ENCODE measurements at regions not wholly inside any gene's neighbourhood (a gene's known extent, or its start where the extent isn't known, plus 50 kb on each side); places are given as distances from the start of the nearest gene placed in this dataset.
A peak's percentile ranks its signal among the peaks of the same experiment; 100 is the strongest.

- H3K36me3 ChIP-seq: no peaks in the 10 kb centered on the region
- no peaks in the 10 kb centered on the region for H3K9me3 ChIP-seq
- no peaks in the 10 kb centered on the region for H3K27me3 ChIP-seq
- TF ChIP-seq, protein P1, sequence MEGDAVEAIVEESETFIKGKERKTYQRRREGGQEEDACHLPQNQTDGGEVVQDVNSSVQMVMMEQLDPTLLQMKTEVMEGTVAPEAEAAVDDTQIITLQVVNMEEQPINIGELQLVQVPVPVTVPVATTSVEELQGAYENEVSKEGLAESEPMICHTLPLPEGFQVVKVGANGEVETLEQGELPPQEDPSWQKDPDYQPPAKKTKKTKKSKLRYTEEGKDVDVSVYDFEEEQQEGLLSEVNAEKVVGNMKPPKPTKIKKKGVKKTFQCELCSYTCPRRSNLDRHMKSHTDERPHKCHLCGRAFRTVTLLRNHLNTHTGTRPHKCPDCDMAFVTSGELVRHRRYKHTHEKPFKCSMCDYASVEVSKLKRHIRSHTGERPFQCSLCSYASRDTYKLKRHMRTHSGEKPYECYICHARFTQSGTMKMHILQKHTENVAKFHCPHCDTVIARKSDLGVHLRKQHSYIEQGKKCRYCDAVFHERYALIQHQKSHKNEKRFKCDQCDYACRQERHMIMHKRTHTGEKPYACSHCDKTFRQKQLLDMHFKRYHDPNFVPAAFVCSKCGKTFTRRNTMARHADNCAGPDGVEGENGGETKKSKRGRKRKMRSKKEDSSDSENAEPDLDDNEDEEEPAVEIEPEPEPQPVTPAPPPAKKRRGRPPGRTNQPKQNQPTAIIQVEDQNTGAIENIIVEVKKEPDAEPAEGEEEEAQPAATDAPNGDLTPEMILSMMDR (IDR thresholded peaks at IDR 0.05; ENCODE audit: low read depth, low read length): no peak
- no peak overlapping the region for H3K4me3 ChIP-seq (ENCODE audit: low read depth, low read length)
- no peak for DNase-seq
- H3K4me1 ChIP-seq: no peaks in the 10 kb centered on the region; the same call in 1 of the 2 replicates
Measured at GRCh38 chr4:127049526-127049925, 583.2 kb upstream of the INTU start.

DNA sequence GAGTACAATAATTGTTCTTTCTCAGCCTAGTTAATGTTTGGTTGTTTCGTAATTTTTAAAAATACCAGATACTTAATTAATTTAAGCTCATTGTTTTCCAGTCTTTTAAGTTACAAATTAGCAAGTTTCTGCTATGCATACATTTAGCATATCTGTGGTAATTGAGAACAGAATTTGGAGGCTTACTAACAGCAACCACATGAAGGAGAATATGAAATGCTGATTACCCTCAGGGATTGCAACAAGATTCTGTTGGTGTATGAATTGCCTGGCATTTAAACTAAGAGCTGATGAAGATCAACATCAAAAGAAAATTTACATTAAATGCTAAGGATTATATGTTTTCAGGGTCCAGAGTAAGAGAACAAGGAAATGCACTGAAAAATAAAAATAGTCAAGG is 580.0 kb upstream of the INTU start:
- TF ChIP-seq, protein P1 (IDR thresholded peaks at IDR 0.05; ENCODE audit: low read depth, low read length): no peak
- H3K4me1 ChIP-seq: no peaks in the 10 kb centered on the region
- no peaks in the 10 kb centered on the region for H3K36me3 ChIP-seq
- H3K4me3 ChIP-seq (ENCODE audit: low read depth, low read length): no peak overlapping the region
- no peaks in the 10 kb centered on the region for H3K9me3 ChIP-seq
- DNase-seq: no peak
- H3K27me3 ChIP-seq: no peaks in the 10 kb centered on the region

DNA sequence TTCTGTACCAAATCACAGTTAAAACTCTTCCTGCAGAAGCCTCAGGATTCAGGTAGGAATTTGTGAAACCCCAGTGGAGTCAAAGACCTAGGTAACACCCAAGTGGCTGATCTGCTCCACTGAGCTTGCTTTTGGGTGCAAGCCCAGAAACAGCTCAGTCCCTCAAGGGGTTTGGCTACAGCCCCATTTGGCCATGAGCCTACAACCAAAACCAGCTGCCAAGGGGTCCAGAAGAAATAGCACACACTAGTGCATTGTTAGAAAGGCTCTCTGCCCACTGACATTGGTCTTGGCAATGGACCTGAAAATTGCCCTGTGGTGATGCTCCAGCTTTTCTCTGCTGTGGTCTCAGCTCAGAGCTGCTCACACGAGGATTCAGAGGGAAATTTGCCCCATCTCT is 577.4 kb upstream of the INTU start:
- Histone ChIP-seq H3K4me3 (ENCODE audit: low read depth, low read length) (no peak overlapping the region), H3K4me1 (no peaks in the 10 kb centered on the region), H3K27me3 (no peaks in the 10 kb centered on the region), H3K9me3 (no peaks in the 10 kb centered on the region), H3K36me3 (no peaks in the 10 kb centered on the region)
- DNase-seq: peak; percentile 12
- TF ChIP-seq, protein P1 (IDR thresholded peaks at IDR 0.05; ENCODE audit: low read depth, low read length): no peak

- no peaks in the 10 kb centered on the region for H3K27me3 ChIP-seq
- H3K36me3 ChIP-seq: no peaks in the 10 kb centered on the region
- H3K9me3 ChIP-seq: no peaks in the 10 kb centered on the region
- no peak for DNase-seq
- H3K4me3 ChIP-seq (ENCODE audit: low read depth, low read length): no peak overlapping the region
- H3K4me1 ChIP-seq: no peaks in the 10 kb centered on the region
- TF ChIP-seq, protein P1 (IDR thresholded peaks at IDR 0.05; ENCODE audit: low read depth, low read length): no peak
Measured at GRCh38 chr4:127069675-127070074, 563.1 kb upstream of the INTU start.

DNA sequence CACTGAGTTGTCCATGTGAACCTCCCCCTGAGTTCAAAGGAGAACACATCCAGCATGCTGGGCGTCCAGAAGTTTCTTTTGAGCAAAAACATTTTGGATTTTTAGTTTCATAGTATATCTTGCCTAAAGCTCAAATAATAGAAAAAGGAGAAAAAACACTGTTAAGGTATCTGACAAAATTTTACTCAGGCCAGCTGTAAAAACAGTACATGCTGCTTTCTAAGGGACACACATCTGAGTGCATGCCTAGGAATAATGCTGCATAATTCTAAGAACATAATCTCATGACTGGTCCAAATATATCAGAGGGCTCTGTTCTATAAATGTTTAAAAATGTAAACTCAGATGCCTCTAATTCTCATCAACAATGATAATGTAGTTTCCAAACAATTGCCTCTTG is 561.3 kb upstream of the INTU start:
- DNase-seq: no peak
- Histone ChIP-seq H3K27me3 (no peaks in the 10 kb centered on the region), H3K4me3 (ENCODE audit: low read depth, low read length) (no peak overlapping the region), H3K4me1 (no peaks in the 10 kb centered on the region), H3K9me3 (no peaks in the 10 kb centered on the region), H3K36me3 (no peaks in the 10 kb centered on the region)
- TF ChIP-seq, protein P1 (IDR thresholded peaks at IDR 0.05; ENCODE audit: low read depth, low read length): no peak

DNA sequence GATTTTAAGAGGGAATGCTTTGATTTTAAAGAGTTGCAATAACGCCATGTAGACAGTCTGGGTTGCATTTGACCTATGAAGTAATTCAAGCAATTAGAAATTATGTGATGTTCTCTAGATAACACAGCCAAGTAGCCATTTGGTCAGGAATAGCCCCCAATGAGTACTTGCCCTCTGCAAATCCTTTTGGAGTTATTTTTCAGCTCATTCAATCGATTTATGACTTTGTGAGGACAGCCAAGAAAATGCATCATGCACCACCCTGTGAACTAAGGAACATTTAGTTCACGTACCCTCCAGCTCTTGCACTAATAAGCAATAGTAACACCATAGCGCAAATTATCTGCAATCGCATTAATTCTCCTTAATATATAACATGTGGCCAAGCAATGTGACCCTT is 552.6 kb upstream of the INTU start:
- H3K27me3 ChIP-seq: no peaks in the 10 kb centered on the region
- TF ChIP-seq, protein P1 (IDR thresholded peaks at IDR 0.05; ENCODE audit: low read depth, low read length): no peak
- H3K36me3 ChIP-seq: no peaks in the 10 kb centered on the region
- no peak overlapping the region for H3K4me3 ChIP-seq (ENCODE audit: low read depth, low read length)
- H3K4me1 ChIP-seq: no peaks in the 10 kb centered on the region
- no peak for DNase-seq
- H3K9me3 ChIP-seq: no peaks in the 10 kb centered on the region; the same call in 1 of the 2 replicates

Data from BE2C (cell line).